ENCODE measurements at regions not wholly inside any gene's neighbourhood (a gene's known extent, or its start where the extent isn't known, plus 50 kb on each side); places are given as distances from the start of the nearest gene placed in this dataset.
"Not testable (repeated sequence)": the region's sequence is repeated elsewhere in the genome, so short reads cannot be mapped to it uniquely, and the experiment has no call there.

DNA sequence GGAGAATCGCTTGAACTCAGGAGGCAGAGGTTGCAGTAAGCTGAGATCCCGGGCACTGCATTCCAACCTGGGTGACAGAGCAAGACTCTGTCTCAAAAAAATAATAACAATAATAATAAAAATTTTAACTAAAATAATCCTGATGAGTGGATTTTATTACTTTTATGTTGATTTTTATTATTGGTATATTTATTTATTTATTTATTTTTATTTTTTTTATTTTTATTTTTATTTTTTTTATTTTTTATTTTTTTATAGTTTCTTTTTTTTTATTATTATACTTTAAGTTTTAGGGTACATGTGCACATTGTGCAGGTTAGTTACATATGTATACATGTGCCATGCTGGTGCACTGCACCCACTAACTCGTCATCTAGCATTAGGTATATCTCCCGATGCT, 90.6 kb upstream of the CLNK start:
- H3K36me3 ChIP-seq (ENCODE audit: insufficient read depth, low read length); DNase-seq (ENCODE audit: low spot score); H3K4me1 ChIP-seq (ENCODE audit: insufficient read depth, low read length, poor library complexity, severe bottlenecking); intact Hi-C loops (cut with micrococcal nuclease; ENCODE audit: unreplicated experiment); CTCF ChIA-PET (ENCODE audit: unreplicated experiment); H4K20me1 ChIP-seq (ENCODE audit: insufficient read depth, low read length); H3K79me2 ChIP-seq (ENCODE audit: insufficient read depth, low read depth, low read length); BruUV-seq (replicated peaks); H3K4me2 ChIP-seq (ENCODE audit: low read length); H2AFZ ChIP-seq (ENCODE audit: low read length); H3K4me3 ChIP-seq (ENCODE audit: low read depth, low read length, poor library complexity, severe bottlenecking); H3K9me3 ChIP-seq (ENCODE audit: low read length); H3K27ac ChIP-seq (ENCODE audit: low read depth, low read length, poor library complexity, severe bottlenecking); H3K9me2 ChIP-seq (ENCODE audit: insufficient read depth, low read length): not testable (repeated sequence)
- POLR2A ChIA-PET: interaction anchor here (1.0 kb wide), 1 partner anchor 24 kb away, joined by 3 read pairs; no protein-coding TSS in a partner anchor

DNA sequence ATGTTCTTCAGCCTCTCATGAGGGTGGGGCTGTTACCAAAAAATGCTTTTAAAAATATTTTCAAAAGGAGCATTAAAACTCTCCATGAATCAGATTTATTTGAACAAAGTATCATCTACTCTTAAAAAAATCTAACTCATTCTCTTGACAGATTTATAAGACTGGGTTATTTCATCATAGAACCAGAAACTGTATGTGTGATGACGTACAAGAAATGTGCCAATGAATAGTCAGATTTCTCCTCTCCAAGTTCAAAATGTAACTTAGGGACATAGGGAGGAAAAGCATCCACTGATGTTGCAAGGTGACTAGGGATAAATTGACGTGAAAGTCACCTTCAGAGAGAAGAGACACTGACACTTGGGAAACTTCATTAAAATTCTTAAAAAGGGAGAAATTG, 89.1 kb upstream of the CLNK start:
- Histone ChIP-seq H3K4me1 (ENCODE audit: insufficient read depth, low read length, poor library complexity, severe bottlenecking) (peaks cover 4% of the 10 kb centered on the region), H3K4me3 (ENCODE audit: low read depth, low read length, poor library complexity, severe bottlenecking) (no peak overlapping the region), H3K27ac (ENCODE audit: low read depth, low read length, poor library complexity, severe bottlenecking) (no peak overlapping the region), H2AFZ (ENCODE audit: low read length) (no peak overlapping the region), H3K9me3 (ENCODE audit: low read length) (no peaks in the 10 kb centered on the region), H4K20me1 (ENCODE audit: insufficient read depth, low read length) (no peaks in the 10 kb centered on the region), H3K9me2 (ENCODE audit: insufficient read depth, low read length) (no peaks in the 10 kb centered on the region), H3K4me2 (ENCODE audit: low read length) (no peak overlapping the region), H3K36me3 (ENCODE audit: insufficient read depth, low read length) (no peaks in the 10 kb centered on the region), H3K79me2 (ENCODE audit: insufficient read depth, low read depth, low read length) (no peaks in the 10 kb centered on the region)
- ChIA-PET CTCF (ENCODE audit: unreplicated experiment) (no interaction called here), POLR2A (interaction anchor here (1.3 kb wide), 1 partner anchor 9 kb away, joined by 4 read pairs; no protein-coding TSS in a partner anchor)
- intact Hi-C loops (cut with micrococcal nuclease; ENCODE audit: unreplicated experiment): no loop called here
- DNase-seq (ENCODE audit: low spot score): no peak
- no peak for TF ChIP-seq EZH2phosphoT487 (IDR thresholded peaks at IDR 0.05; ENCODE audit: borderline replicate concordance, low read depth, low read length)
- no peak for TF ChIP-seq CTCF (conservative IDR thresholded peaks at IDR 0.05; ENCODE audit: low read length)
- no TSS peak for BruUV-seq (replicated peaks)

GRCh38 chr4:10773010-10773409, 88.4 kb upstream of the CLNK start:
- CTCF ChIA-PET (ENCODE audit: unreplicated experiment): no interaction called here

More at GRCh38 chr4:10773010-10773409, 88.4 kb upstream of the CLNK start:
- peaks cover 4% of the 10 kb centered on the region for H3K4me1 ChIP-seq (ENCODE audit: insufficient read depth, low read length, poor library complexity, severe bottlenecking)
- no peaks in the 10 kb centered on the region for H3K9me2 ChIP-seq (ENCODE audit: insufficient read depth, low read length)
- POLR2A ChIA-PET: interaction anchor here (0.6 to 1.3 kb wide), 3 partner anchors 8 to 1172 kb away, joined by 3 to 4 read pairs (median 3); no protein-coding TSS in a partner anchor
- DNase-seq (ENCODE audit: low spot score): peak; percentile 18
- no peaks in the 10 kb centered on the region for H4K20me1 ChIP-seq (ENCODE audit: insufficient read depth, low read length)
- no peak overlapping the region for H3K4me3 ChIP-seq (ENCODE audit: low read depth, low read length, poor library complexity, severe bottlenecking)
- H3K9me3 ChIP-seq (ENCODE audit: low read length): no peaks in the 10 kb centered on the region
- no peak overlapping the region for H3K27ac ChIP-seq (ENCODE audit: low read depth, low read length, poor library complexity, severe bottlenecking)
- TF ChIP-seq CTCF (conservative IDR thresholded peaks at IDR 0.05; ENCODE audit: low read length): no peak
- TF ChIP-seq EZH2phosphoT487 (IDR thresholded peaks at IDR 0.05; ENCODE audit: borderline replicate concordance, low read depth, low read length): no peak
- no TSS peak for BruUV-seq (replicated peaks)
- no peaks in the 10 kb centered on the region for H3K36me3 ChIP-seq (ENCODE audit: insufficient read depth, low read length)
- 0 out of 2 replicates have a peak overlapping the region, but pooled peaks have one; percentile 8 for H2AFZ ChIP-seq (ENCODE audit: low read length)
- no peaks in the 10 kb centered on the region for H3K79me2 ChIP-seq (ENCODE audit: insufficient read depth, low read depth, low read length)
- H3K4me2 ChIP-seq (ENCODE audit: low read length): no peak overlapping the region
- intact Hi-C loops (cut with micrococcal nuclease; ENCODE audit: unreplicated experiment): no loop called here
